ENCODE measurements at regions not wholly inside any gene's neighbourhood (a gene's known extent, or its start where the extent isn't known, plus 50 kb on each side); places are given as distances from the start of the nearest gene placed in this dataset.

DNA sequence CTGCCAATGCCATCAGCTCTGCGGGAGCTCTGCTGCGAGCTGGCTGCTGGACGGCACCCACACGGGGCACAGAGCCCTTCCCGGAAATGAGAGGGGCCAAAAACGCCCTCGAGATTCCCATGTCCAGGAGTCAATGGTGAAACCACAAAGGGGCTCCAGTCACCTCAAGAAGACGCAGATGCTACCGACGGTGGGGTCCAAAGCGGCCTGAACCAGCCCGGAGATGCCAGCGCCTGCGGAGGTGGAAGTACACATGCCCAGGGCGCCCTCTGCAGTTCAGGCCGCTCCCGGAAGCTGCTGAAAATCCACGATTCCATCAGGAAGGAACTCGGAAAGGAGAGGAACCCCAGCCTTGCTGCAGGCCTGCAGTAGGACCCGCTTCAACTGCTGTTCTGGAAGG, 82.4 kb upstream of the SELENOP start:
- intact Hi-C loops (cut with micrococcal nuclease): no loop called here
- TF ChIP-seq, protein P1, sequence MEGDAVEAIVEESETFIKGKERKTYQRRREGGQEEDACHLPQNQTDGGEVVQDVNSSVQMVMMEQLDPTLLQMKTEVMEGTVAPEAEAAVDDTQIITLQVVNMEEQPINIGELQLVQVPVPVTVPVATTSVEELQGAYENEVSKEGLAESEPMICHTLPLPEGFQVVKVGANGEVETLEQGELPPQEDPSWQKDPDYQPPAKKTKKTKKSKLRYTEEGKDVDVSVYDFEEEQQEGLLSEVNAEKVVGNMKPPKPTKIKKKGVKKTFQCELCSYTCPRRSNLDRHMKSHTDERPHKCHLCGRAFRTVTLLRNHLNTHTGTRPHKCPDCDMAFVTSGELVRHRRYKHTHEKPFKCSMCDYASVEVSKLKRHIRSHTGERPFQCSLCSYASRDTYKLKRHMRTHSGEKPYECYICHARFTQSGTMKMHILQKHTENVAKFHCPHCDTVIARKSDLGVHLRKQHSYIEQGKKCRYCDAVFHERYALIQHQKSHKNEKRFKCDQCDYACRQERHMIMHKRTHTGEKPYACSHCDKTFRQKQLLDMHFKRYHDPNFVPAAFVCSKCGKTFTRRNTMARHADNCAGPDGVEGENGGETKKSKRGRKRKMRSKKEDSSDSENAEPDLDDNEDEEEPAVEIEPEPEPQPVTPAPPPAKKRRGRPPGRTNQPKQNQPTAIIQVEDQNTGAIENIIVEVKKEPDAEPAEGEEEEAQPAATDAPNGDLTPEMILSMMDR (IDR thresholded peaks at IDR 0.05): no peak
- H3K27me3 Mint-ChIP-seq: peaks cover 3% of the 10 kb centered on the region
- no peaks in the 10 kb centered on the region for H3K9me3 Mint-ChIP-seq
- H3K4me1 Mint-ChIP-seq (ENCODE audit: low read depth): no peaks in the 10 kb centered on the region
- DNase-seq (no peak), ATAC-seq (no peak)
- CTCF ChIA-PET: no interaction called here
- H3K36me3 Mint-ChIP-seq (ENCODE audit: low read depth): no peaks in the 10 kb centered on the region
- POLR2A ChIA-PET: no interaction called here
- H3K4me3 Mint-ChIP-seq: no peak overlapping the region
- H3K27ac Mint-ChIP-seq: no peak overlapping the region

DNA sequence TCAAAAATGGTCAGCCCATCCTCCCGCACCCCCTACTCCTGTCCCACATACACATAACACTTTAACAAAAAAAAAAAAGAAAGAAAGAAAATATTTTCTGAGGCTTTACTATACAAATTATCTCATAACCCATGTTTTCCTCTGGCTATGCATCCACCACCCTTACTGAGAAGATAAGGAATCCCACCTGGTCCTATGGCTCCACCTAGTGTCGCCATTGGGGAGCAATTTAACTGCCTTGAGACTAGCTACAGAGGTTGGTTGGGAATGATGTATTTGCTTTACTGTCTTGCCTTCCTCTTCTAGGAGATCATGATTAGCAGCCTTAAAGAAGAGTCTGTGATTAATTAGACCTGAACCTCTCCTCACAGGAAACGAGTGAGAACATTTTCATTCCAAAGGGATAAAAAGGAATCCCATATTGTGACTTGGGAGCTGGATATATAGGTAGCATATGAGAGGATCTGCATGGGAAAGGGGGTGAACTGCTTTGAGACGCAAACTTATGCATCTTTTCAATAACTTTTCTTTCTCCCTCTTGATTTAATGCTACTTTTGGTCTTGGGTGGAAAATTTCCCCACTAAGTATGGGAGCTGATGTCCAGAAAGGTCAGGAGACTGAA, 77.7 kb upstream of the SELENOP start:
- ATAC-seq: peak; percentile 90
- ChIA-PET CTCF (interaction anchor here (0.6 to 3.3 kb wide), 37 partner anchors 9 to 884 kb away, joined by 3 to 30 read pairs (median 4); partner anchors contain the start of genes GHR and SELENOP), POLR2A (no interaction called here)

DNA sequence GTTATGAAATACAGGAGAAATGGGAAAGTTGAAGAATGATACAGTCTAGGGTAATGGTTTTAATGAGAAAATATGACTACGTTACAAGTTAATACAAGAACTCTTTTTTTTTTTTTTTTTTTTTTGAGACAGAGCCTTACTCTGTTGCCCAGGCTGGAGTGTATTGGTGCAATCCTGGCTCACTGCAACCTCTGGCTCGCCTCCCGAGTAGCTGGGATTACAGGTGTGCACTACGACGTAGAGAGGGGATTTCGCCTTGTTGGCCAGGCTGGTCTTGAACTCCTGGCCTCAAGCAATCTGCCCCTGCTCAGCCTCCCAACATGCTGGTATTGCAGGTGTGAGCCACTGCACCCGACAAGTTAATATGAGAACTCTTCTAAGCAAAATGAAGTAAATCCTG, 77.1 kb upstream of the SELENOP start:
- intact Hi-C loops (cut with micrococcal nuclease): no loop called here
- CTCF ChIA-PET: interaction anchor here (0.6 to 3.3 kb wide), 19 partner anchors 10 to 833 kb away, joined by 3 to 30 read pairs (median 4); partner anchors contain the start of gene GHR
- TF ChIP-seq, protein P1 (IDR thresholded peaks at IDR 0.05): no peak
- DNase-seq: no peak
- Mint-ChIP-seq H3K4me3 (no peak overlapping the region), H3K4me1 (ENCODE audit: low read depth) (no peaks in the 10 kb centered on the region), H3K27ac (no peak overlapping the region), H3K27me3 (peaks cover 6% of the 10 kb centered on the region), H3K9me3 (no peaks in the 10 kb centered on the region), H3K36me3 (ENCODE audit: low read depth) (no peaks in the 10 kb centered on the region)
- ATAC-seq: no peak
- POLR2A ChIA-PET: no interaction called here

More for the DNA sequence above, 77.7 kb upstream of the SELENOP start:
- peak; percentile 85 for DNase-seq
- no peak overlapping the region for H3K4me3 Mint-ChIP-seq
- H3K4me1 Mint-ChIP-seq (ENCODE audit: low read depth): no peaks in the 10 kb centered on the region
- H3K9me3 Mint-ChIP-seq: no peaks in the 10 kb centered on the region
- H3K27ac Mint-ChIP-seq: no peak overlapping the region
- H3K36me3 Mint-ChIP-seq (ENCODE audit: low read depth): no peaks in the 10 kb centered on the region
- TF ChIP-seq, protein P1 (IDR thresholded peaks at IDR 0.05): peak; percentile 79
- intact Hi-C loops (cut with micrococcal nuclease): no loop called here
- H3K27me3 Mint-ChIP-seq: peaks cover 6% of the 10 kb centered on the region

DNA sequence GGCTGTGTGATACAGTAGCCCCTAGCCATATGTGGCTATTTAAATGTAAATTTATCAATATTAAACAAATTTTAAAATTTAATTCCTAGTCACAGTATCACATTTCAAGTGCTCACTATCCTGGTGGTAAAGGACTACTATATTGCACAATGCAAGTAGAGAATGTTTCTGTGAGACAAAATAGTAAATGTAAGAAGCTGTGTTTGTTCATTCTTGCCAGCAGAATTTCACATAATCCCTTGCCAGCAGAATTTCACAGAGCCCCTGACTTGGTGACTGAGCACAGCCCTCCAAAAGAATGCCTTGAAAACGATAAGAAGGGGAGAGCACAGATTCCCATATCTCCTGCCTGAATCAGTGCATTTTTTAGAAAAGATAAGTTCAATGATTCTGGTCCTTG, 75.9 kb upstream of the SELENOP start:
- H3K4me1 Mint-ChIP-seq (ENCODE audit: low read depth): no peaks in the 10 kb centered on the region
- peaks cover 6% of the 10 kb centered on the region for H3K27me3 Mint-ChIP-seq
- POLR2A ChIA-PET: no interaction called here
- no peak overlapping the region for H3K4me3 Mint-ChIP-seq
- CTCF ChIA-PET: no interaction called here
- DNase-seq (no peak), ATAC-seq (no peak)
- H3K27ac Mint-ChIP-seq: no peak overlapping the region
- H3K9me3 Mint-ChIP-seq: no peaks in the 10 kb centered on the region
- intact Hi-C loops (cut with micrococcal nuclease): no loop called here
- no peaks in the 10 kb centered on the region for H3K36me3 Mint-ChIP-seq (ENCODE audit: low read depth)
- TF ChIP-seq, protein P1 (IDR thresholded peaks at IDR 0.05): no peak

DNA sequence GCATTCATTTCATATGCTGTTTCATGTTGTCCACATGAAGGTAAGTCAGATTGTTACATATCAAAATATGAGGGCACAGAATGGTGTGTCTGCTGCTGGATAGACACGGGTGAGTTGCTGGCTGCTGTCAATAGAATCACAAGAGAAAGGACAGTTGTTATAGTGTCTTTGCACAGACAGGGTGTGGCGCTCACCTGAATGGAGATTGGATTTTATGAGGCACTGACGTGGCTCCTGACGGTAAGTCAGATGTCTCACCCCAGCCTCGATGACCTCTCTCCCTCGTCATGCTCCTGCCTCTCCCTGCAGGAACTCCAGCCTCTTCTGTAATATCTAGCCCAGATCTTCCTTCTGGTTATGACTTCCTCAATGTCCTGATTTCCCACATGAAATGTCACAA, 75.4 kb upstream of the SELENOP start:
- POLR2A ChIA-PET: no interaction called here
- Mint-ChIP-seq H3K4me3 (no peak overlapping the region), H3K4me1 (ENCODE audit: low read depth) (no peaks in the 10 kb centered on the region), H3K9me3 (no peaks in the 10 kb centered on the region), H3K27me3 (peaks cover 6% of the 10 kb centered on the region), H3K36me3 (ENCODE audit: low read depth) (no peaks in the 10 kb centered on the region), H3K27ac (no peak overlapping the region)
- DNase-seq (no peak), ATAC-seq (no peak)
- CTCF ChIA-PET: no interaction called here
- TF ChIP-seq, protein P1 (IDR thresholded peaks at IDR 0.05): no peak
- intact Hi-C loops (cut with micrococcal nuclease): no loop called here
